Fibroblast of villous mesenchyme (primary cell): ENCODE measurements at regions not wholly inside any gene's neighbourhood (a gene's known extent, or its start where the extent isn't known, plus 50 kb on each side); places are given as distances from the start of the nearest gene placed in this dataset.

Source experiments
- DNase-seq: peaks from one replicate; pipeline ENCODE4 v3.0.0-alpha.2; 2010; ENCODE audit warnings: low read depth
- H3K4me3 ChIP-seq: 2 replicates; pipeline ENCODE4 v1.5.1; 2011; ENCODE audit warnings: low read depth, mild to moderate bottlenecking, low read length
- TF ChIP-seq, protein P1 (sequence below): IDR thresholded peaks from 2 replicates; pipeline ENCODE4 v1.5.1; 2012; ENCODE audit warnings: low read depth, mild to moderate bottlenecking, low read length; ENCODE audit not compliant: insufficient read depth

DNA sequence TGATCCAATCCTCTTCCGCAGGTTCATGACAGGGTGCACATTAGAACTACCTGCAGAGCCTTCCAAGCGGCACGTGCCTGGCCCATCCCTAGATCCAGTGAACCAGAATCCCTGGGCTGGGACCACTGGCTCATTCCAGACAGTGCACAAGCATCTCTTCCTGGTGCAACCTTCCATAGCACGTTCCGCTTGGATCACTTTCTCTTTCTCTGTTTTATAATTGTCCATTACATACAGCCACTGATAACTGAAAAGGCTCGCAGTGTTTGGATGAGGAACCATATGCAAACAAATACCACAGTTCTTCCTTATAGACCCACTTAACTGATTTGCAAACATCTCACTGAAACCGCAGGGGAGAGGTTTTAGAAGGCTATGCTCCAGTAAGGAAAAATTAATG is 59.6 kb upstream of the DDR1 start:
- TF ChIP-seq, protein P1, sequence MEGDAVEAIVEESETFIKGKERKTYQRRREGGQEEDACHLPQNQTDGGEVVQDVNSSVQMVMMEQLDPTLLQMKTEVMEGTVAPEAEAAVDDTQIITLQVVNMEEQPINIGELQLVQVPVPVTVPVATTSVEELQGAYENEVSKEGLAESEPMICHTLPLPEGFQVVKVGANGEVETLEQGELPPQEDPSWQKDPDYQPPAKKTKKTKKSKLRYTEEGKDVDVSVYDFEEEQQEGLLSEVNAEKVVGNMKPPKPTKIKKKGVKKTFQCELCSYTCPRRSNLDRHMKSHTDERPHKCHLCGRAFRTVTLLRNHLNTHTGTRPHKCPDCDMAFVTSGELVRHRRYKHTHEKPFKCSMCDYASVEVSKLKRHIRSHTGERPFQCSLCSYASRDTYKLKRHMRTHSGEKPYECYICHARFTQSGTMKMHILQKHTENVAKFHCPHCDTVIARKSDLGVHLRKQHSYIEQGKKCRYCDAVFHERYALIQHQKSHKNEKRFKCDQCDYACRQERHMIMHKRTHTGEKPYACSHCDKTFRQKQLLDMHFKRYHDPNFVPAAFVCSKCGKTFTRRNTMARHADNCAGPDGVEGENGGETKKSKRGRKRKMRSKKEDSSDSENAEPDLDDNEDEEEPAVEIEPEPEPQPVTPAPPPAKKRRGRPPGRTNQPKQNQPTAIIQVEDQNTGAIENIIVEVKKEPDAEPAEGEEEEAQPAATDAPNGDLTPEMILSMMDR: no peak

GRCh38 chr6:30823534-30823865 is 60.8 kb upstream of the DDR1 start:
- TF ChIP-seq, protein P1: no peak

More for the DNA sequence above, 59.6 kb upstream of the DDR1 start:
- DNase-seq: no peak
- no peak overlapping the region for H3K4me3 ChIP-seq

GRCh38 chr6:30821862-30822784 is 62.2 kb upstream of the DDR1 start:
- TF ChIP-seq, protein P1: peak; percentile 55
- H3K4me3 ChIP-seq: no peak overlapping the region
- DNase-seq: peak; percentile 59

More at GRCh38 chr6:30823534-30823865, 60.8 kb upstream of the DDR1 start:
- H3K4me3 ChIP-seq: no peak overlapping the region
- no peak for DNase-seq

GRCh38 chr6:30820193-30820592 is 64.1 kb upstream of the DDR1 start:
- no peak overlapping the region for H3K4me3 ChIP-seq
- DNase-seq: peak; percentile 67
- TF ChIP-seq, protein P1: peak; percentile 5

GRCh38 chr6:30819297-30819917 is 64.9 kb upstream of the DDR1 start:
- no peak for DNase-seq
- H3K4me3 ChIP-seq: no peak overlapping the region
- TF ChIP-seq, protein P1: no peak

DNA sequence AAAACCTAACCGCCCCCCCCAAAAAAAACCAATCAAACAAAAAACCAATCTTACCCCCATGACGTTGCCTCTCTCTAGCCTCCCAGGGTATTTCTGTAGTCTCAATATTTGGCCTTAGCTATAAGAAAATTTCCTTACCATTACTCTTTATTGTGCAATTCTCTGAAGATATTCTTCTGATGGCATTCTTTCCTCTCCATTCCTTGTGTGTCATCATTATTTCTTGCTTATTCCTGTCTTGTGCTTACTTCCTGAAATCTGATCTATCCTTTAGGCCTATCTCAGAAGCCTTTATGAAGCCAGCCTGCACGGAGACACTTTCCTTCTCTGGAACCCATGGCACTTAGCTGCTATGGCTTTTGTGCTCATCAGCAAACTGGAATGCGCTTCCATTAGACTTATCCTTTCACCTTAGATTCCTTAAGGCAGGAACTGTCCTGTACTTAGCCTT is 65.9 kb upstream of the DDR1 start:
- DNase-seq: peak; percentile 91
- TF ChIP-seq, protein P1: no peak
- H3K4me3 ChIP-seq: no peak overlapping the region
